ENCODE measurements at regions not wholly inside any gene's neighbourhood (a gene's known extent, or its start where the extent isn't known, plus 50 kb on each side); places are given as distances from the start of the nearest gene placed in this dataset.

DNA sequence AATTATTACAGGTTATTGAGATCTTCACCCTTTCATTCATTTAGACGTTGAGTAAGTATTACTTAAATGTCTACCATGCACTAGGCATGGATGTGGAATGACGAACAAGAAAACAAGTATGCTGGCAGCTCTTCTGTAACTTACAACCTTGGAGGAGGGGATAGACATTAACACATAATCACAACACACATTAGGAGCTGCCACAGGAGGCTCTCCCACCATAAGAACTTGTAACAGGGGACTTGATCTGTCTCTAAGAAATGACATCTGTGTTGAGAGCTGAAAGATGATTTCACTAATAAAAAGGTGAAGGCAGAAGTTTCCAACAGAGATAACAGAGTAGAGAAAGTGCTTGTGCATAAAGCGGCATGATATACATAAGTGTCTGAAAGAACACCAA, 384.7 kb upstream of the ZEB2 start:
- TF ChIP-seq EZH2 (IDR thresholded peaks at IDR 0.05; ENCODE audit: low read length, unreplicated experiment): no peak
- TF ChIP-seq CTCF (conservative IDR thresholded peaks at IDR 0.05; ENCODE audit: low read depth, low read length): no peak
- no peak for TF ChIP-seq EZH2phosphoT487 (IDR thresholded peaks at IDR 0.05; ENCODE audit: borderline replicate concordance, low read length)

All from PC-3 (cell line).